Fibroblast of the aortic adventitia (primary cell): ENCODE measurements at regions not wholly inside any gene's neighbourhood (a gene's known extent, or its start where the extent isn't known, plus 50 kb on each side); places are given as distances from the start of the nearest gene placed in this dataset.

Experiments
- DNase-seq: peaks from one replicate; pipeline ENCODE4 v3.0.0-alpha.2; 2010; ENCODE audit warnings: low read depth
- H3K4me3 ChIP-seq: 2 replicates; pipeline ENCODE4 v1.5.1; 2011; ENCODE audit warnings: low read depth, mild to moderate bottlenecking, control low read depth, low read length, moderate library complexity
- CTCF ChIP-seq: IDR thresholded peaks from 2 replicates; pipeline ENCODE4 v1.5.1; 2011; ENCODE audit warnings: mild to moderate bottlenecking, low read length, control low read depth, inconsistent platforms; ENCODE audit not compliant: insufficient read depth

- no peak for TF ChIP-seq CTCF
- DNase-seq = no peak
Measured at GRCh38 chr12:5191803-5192538, 148.3 kb downstream of the KCNA5 start.

GRCh38 chr12:5192726-5193125 lies 149.0 kb downstream of the KCNA5 start:
- no peak for DNase-seq
- no peak for TF ChIP-seq CTCF

More at GRCh38 chr12:5191803-5192538, 148.3 kb downstream of the KCNA5 start:
- no peak overlapping the region for H3K4me3 ChIP-seq

GRCh38 chr12:5194306-5194705 lies 150.6 kb downstream of the KCNA5 start:
- TF ChIP-seq CTCF = no peak
- no peak for DNase-seq
- H3K4me3 ChIP-seq = no peak overlapping the region

More at GRCh38 chr12:5192726-5193125, 149.0 kb downstream of the KCNA5 start:
- no peak overlapping the region for H3K4me3 ChIP-seq

- TF ChIP-seq CTCF = no peak
- no peak for DNase-seq
- no peak overlapping the region for H3K4me3 ChIP-seq
Measured at GRCh38 chr12:5195244-5195643, 151.6 kb downstream of the KCNA5 start.

GRCh38 chr12:5195691-5196090 lies 152.0 kb downstream of the KCNA5 start:
- no peak overlapping the region for H3K4me3 ChIP-seq
- DNase-seq = no peak
- TF ChIP-seq CTCF = no peak

GRCh38 chr12:5197131-5197530 lies 153.5 kb downstream of the KCNA5 start:
- H3K4me3 ChIP-seq = no peak overlapping the region
- TF ChIP-seq CTCF = no peak
- DNase-seq = no peak

GRCh38 chr12:5197656-5198055 lies 154.0 kb downstream of the KCNA5 start:
- H3K4me3 ChIP-seq = no peak overlapping the region
- DNase-seq = no peak
- no peak for TF ChIP-seq CTCF
